Uterus (tissue), 3 donors: ENCODE measurements at regions not wholly inside any gene's neighbourhood (a gene's known extent, or its start where the extent isn't known, plus 50 kb on each side); places are given as distances from the start of the nearest gene placed in this dataset.
"Not testable (repeated sequence)": the region's sequence is repeated elsewhere in the genome, so short reads cannot be mapped to it uniquely, and the experiment has no call there.

Experiments used
- DNase-seq, 2 donors: peaks; one replicate each; pipeline ENCODE4 v3.0.0-alpha.2; 2019 to 2020
- H3K27ac ChIP-seq, 2 donors: fragments of 200-600 bp; sonication (generic); 1 replicate in 1 of 2; 2 replicates in 1 of 2; pipeline ENCODE4 v1.5.1; 2016 to 2018
- H3K27me3 ChIP-seq, 2 donors: fragments of 200-600 bp; sonication (generic); one replicate each; pipeline ENCODE4 v1.5.1; 2018 to 2019; ENCODE audit warnings: control low read depth in 1 of 2
- H3K36me3 ChIP-seq, 2 donors: fragments of 200-600 bp; sonication (generic); one replicate each; pipeline ENCODE4 v1.5.1; 2019; ENCODE audit warnings: control low read depth in 1 of 2
- H3K4me1 ChIP-seq, 2 donors: fragments of 200-600 bp; sonication (generic); one replicate each; pipeline ENCODE4 v1.5.1; 2018 to 2019; ENCODE audit warnings: control low read depth in 1 of 2
- H3K4me3 ChIP-seq, 2 donors: fragments of 200-600 bp; sonication (generic); 1 replicate in 1 of 2; 2 replicates in 1 of 2; pipeline ENCODE4 v1.5.1; 2018 to 2019; ENCODE audit warnings: mild to moderate bottlenecking in 1 of 2
- H3K9me3 ChIP-seq, 2 donors: fragments of 200-600 bp; sonication (generic); one replicate each; pipeline ENCODE4 v1.5.1; 2019; ENCODE audit warnings: control low read depth in 1 of 2
- CTCF ChIP-seq, 4 experiments: fragments of 200-600 bp in 2 of 4; fragments of 450-650 bp in 2 of 4; sonication (generic) in 2 of 4; IDR thresholded peaks; one replicate each; pipeline ENCODE4 v1.5.1; 2016 to 2019; ENCODE audit warnings: antibody characterized with exemption in 4 of 4, mild to moderate bottlenecking in 2 of 4, moderate library complexity in 1 of 4
- POLR2A ChIP-seq, 2 donors: fragments of 450-650 bp; IDR thresholded peaks; one replicate each; pipeline ENCODE4 v1.6.1; 2016; ENCODE audit warnings: antibody characterized with exemption in 2 of 2, mild to moderate bottlenecking in 1 of 2, moderate library complexity in 1 of 2
- intact Hi-C: fragments of 100-400 bp; cut with DNase I; formaldehyde crosslinking; loops from one replicate; pipeline ENCODE4 v1.15.1; 2023; ENCODE audit warnings: low total_unique reads
- donor health status: DM: yes; HTN: yes; CAD: no.

DNA sequence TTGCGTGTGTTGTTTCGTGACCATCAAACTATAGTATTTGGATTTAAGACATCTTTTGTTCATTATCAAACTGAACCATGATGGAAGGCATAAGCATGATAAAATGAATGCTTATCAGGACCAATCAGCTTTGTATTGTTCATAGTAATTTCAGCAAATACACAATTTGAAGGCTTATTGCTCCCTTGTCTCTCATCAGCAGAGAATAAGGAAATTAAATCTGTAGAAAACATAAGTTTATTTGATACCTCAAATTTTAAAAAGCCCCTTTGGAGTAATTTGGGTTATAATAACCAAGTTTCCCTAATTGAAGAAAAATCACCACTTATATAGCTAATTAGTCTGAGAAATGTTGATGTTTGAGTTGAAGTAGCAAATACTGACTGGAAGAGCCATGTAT lies 705.7 kb downstream of the NUP35 start:
- no peaks in the 10 kb centered on the region for H3K4me1 ChIP-seq
- TF ChIP-seq CTCF (IDR thresholded peaks at IDR 0.05): no peak
- TF ChIP-seq POLR2A (IDR thresholded peaks at IDR 0.05): no peak
- intact Hi-C loops: no loop called here
- H3K27me3 ChIP-seq: no peaks in the 10 kb centered on the region
- no peaks in the 10 kb centered on the region for H3K36me3 ChIP-seq
- H3K9me3 ChIP-seq: no peaks in the 10 kb centered on the region
- no peak for DNase-seq
- H3K27ac ChIP-seq: no peak overlapping the region
- no peak overlapping the region for H3K4me3 ChIP-seq

DNA sequence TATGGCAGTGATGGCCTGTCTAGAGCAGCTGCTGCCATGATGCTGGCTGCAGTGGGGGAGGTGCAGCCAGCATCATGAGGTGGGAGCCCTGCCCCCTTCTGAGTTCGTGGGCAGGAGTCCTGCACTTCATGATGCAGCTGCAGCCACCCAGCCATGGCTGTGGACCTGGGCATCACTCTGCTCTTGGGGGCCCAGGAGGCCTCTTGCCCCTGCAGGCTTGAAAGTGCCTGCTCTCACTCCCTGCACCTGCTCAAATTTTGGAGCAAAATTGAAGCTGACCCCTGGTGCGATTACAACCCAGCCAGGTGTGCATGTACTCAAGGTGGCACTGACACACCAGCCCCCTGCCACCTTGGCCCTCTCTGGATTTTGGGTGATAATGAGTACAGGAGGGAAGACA lies 712.9 kb downstream of the NUP35 start:
- H3K9me3 ChIP-seq: no peaks in the 10 kb centered on the region
- no peak for DNase-seq
- intact Hi-C loops: no loop called here
- no peaks in the 10 kb centered on the region for H3K27me3 ChIP-seq
- no peaks in the 10 kb centered on the region for H3K36me3 ChIP-seq
- no peaks in the 10 kb centered on the region for H3K4me1 ChIP-seq
- H3K4me3 ChIP-seq: no peak overlapping the region
- H3K27ac ChIP-seq: no peak overlapping the region
- no peak for TF ChIP-seq CTCF (IDR thresholded peaks at IDR 0.05)
- no peak for TF ChIP-seq POLR2A (IDR thresholded peaks at IDR 0.05)

DNA sequence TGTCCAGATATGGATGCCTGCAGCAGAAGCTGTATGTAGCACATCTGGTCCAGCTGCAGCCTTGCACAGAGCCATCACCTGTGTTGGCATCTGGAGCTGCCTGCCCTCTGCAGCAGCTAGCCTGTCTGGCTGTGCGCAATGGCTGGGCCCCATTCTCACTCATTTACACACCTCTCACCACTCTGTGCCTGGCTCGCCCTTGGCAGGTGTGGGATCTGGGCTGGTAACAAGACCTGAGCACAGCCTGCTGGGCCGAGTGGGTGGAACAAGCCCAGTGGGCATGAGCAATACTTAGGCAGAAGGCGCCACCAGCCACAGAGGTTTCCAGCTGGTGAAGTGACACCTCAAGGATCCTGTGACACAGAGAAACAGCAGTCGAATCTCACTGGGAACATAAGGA lies 714.1 kb downstream of the NUP35 start:
- no peak for TF ChIP-seq CTCF (IDR thresholded peaks at IDR 0.05)
- no peak for TF ChIP-seq POLR2A (IDR thresholded peaks at IDR 0.05)

DNA sequence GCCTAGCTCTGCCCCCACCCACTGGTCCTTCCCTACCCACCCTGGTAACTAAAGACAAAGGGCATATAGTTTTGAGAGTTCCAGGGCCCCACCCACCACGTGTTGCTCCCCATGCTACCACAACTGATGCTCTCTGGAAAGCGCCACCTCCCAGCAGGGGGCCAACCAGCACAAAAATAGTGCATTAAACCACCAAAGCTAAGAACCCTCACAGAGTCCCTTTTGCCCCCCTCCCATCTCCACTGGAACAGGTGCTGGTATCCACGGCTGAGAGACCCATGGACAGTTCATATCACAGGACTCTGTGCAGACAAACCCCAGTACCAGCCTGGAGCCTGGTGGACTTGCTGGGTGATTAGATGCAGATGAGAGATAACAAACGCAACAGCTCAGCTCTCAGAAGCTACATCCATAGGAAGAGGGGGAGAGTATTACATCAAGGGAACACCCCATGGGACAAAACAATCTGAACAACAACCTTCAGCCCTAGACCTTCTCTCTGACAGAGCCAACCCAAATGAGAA lies 715.9 kb downstream of the NUP35 start:
- no peak overlapping the region for H3K27ac ChIP-seq
- no peak for DNase-seq
- H3K9me3 ChIP-seq: no peaks in the 10 kb centered on the region
- no peaks in the 10 kb centered on the region for H3K4me1 ChIP-seq
- TF ChIP-seq POLR2A (IDR thresholded peaks at IDR 0.05) (no peak), CTCF (IDR thresholded peaks at IDR 0.05) (no peak)
- no peaks in the 10 kb centered on the region for H3K36me3 ChIP-seq
- no peak overlapping the region for H3K4me3 ChIP-seq
- H3K27me3 ChIP-seq: no peaks in the 10 kb centered on the region
- intact Hi-C loops: no loop called here

More for the DNA sequence above, 714.1 kb downstream of the NUP35 start:
- Histone ChIP-seq H3K36me3 (no peaks in the 10 kb centered on the region), H3K27me3 (no peaks in the 10 kb centered on the region), H3K27ac (no peak overlapping the region), H3K9me3 (no peaks in the 10 kb centered on the region), H3K4me3 (no peak overlapping the region), H3K4me1 (no peaks in the 10 kb centered on the region)
- intact Hi-C loops: no loop called here
- no peak for DNase-seq

- H3K4me3 ChIP-seq, H3K9me3 ChIP-seq, DNase-seq, H3K27me3 ChIP-seq, H3K36me3 ChIP-seq, intact Hi-C loops, H3K4me1 ChIP-seq, H3K27ac ChIP-seq: not testable (repeated sequence)
Observed at GRCh38 chr2:183849826-183850225, 725.6 kb downstream of the NUP35 start.

- no peak for DNase-seq
- Histone ChIP-seq H3K36me3 (no peaks in the 10 kb centered on the region), H3K27me3 (no peaks in the 10 kb centered on the region), H3K4me3 (no peak overlapping the region), H3K27ac (no peak overlapping the region), H3K4me1 (no peaks in the 10 kb centered on the region), H3K9me3 (no peaks in the 10 kb centered on the region)
- intact Hi-C loops: no loop called here
- TF ChIP-seq CTCF (IDR thresholded peaks at IDR 0.05) (no peak), POLR2A (IDR thresholded peaks at IDR 0.05) (no peak)
Observed at GRCh38 chr2:183859129-183859528, 734.9 kb downstream of the NUP35 start.
